Colonic mucosa (tissue), 4 donors: ENCODE measurements at regions not wholly inside any gene's neighbourhood (a gene's known extent, or its start where the extent isn't known, plus 50 kb on each side); places are given as distances from the start of the nearest gene placed in this dataset.

Experiments used
- DNase-seq: peaks from one replicate; pipeline ENCODE4 v3.0.0-alpha.2; 2020
- H3K27ac ChIP-seq: fragments of 200-600 bp; one replicate; pipeline ENCODE4 v1.8.0; 2021
- H3K27me3 ChIP-seq: fragments of 200-600 bp; one replicate; pipeline ENCODE4 v1.8.0; 2021
- H3K36me3 ChIP-seq: fragments of 200-600 bp; one replicate; pipeline ENCODE4 v1.8.0; 2021
- H3K4me1 ChIP-seq: fragments of 200-600 bp; one replicate; pipeline ENCODE4 v1.8.0; 2021; ENCODE audit warnings: mild to moderate bottlenecking
- H3K4me3 ChIP-seq: fragments of 200-600 bp; one replicate; pipeline ENCODE4 v1.8.0; 2021
- H3K9ac ChIP-seq, 2 donors: one replicate each; pipeline ENCODE4 v1.7.0; 2013; ENCODE audit warnings: control low read depth in 2 of 2, low read depth in 2 of 2, low read length in 2 of 2
- H3K9me3 ChIP-seq: fragments of 200-600 bp; one replicate; pipeline ENCODE4 v1.8.0; 2021
- CTCF ChIP-seq: fragments of 200-600 bp; IDR thresholded peaks from one replicate; pipeline ENCODE4 v1.8.0; 2022; ENCODE audit warnings: antibody characterized with exemption, mild to moderate bottlenecking
- intact Hi-C: fragments of 100-400 bp; cut with DNase I; formaldehyde crosslinking; loops from one replicate; pipeline ENCODE4 v1.14.1; 2022
- donor health status: healthy.
- donor health status: DM: no; HTN: no; CAD: no.
- donor health status: DM: no; HTN: no; CAD: no.

GRCh38 chr10:129385600-129385999, 81.4 kb upstream of the MGMT start:
- intact Hi-C loops, result no loop called here
- Histone ChIP-seq H3K27ac (no peak overlapping the region), H3K9me3 (no peaks in the 10 kb centered on the region), H3K36me3 (no peaks in the 10 kb centered on the region), H3K27me3 (no peaks in the 10 kb centered on the region), H3K4me1 (no peaks in the 10 kb centered on the region), H3K9ac (no peak overlapping the region), H3K4me3 (no peak overlapping the region)
- DNase-seq, result no peak
- no peak for TF ChIP-seq CTCF

- H3K4me3 ChIP-seq, result no peak overlapping the region
- H3K27ac ChIP-seq, result no peak overlapping the region
- H3K4me1 ChIP-seq, result no peaks in the 10 kb centered on the region
- H3K27me3 ChIP-seq, result no peaks in the 10 kb centered on the region
- H3K9ac ChIP-seq, result no peak overlapping the region
- no peak for TF ChIP-seq CTCF
- intact Hi-C loops, result no loop called here
- DNase-seq, result no peak
- H3K9me3 ChIP-seq, result no peaks in the 10 kb centered on the region
- no peaks in the 10 kb centered on the region for H3K36me3 ChIP-seq
Measured at GRCh38 chr10:129386415-129387257, 80.4 kb upstream of the MGMT start.

GRCh38 chr10:129387258-129387525, 79.8 kb upstream of the MGMT start:
- H3K27ac ChIP-seq, result no peak overlapping the region
- no peaks in the 10 kb centered on the region for H3K36me3 ChIP-seq
- no peaks in the 10 kb centered on the region for H3K27me3 ChIP-seq
- intact Hi-C loops, result no loop called here
- H3K9ac ChIP-seq, result no peak overlapping the region
- no peaks in the 10 kb centered on the region for H3K9me3 ChIP-seq
- DNase-seq, result no peak
- TF ChIP-seq CTCF, result no peak
- no peak overlapping the region for H3K4me3 ChIP-seq
- H3K4me1 ChIP-seq, result no peaks in the 10 kb centered on the region

- DNase-seq, result no peak
- H3K27ac ChIP-seq, result no peak overlapping the region
- no peak overlapping the region for H3K9ac ChIP-seq
- intact Hi-C loops, result no loop called here
- no peaks in the 10 kb centered on the region for H3K4me1 ChIP-seq
- no peak overlapping the region for H3K4me3 ChIP-seq
- H3K27me3 ChIP-seq, result no peaks in the 10 kb centered on the region
- TF ChIP-seq CTCF, result no peak
- H3K9me3 ChIP-seq, result no peaks in the 10 kb centered on the region
- H3K36me3 ChIP-seq, result no peaks in the 10 kb centered on the region
Measured at GRCh38 chr10:129388435-129388834, 78.6 kb upstream of the MGMT start.

GRCh38 chr10:129389194-129389593, 77.8 kb upstream of the MGMT start:
- Histone ChIP-seq H3K9me3 (no peaks in the 10 kb centered on the region), H3K27me3 (no peaks in the 10 kb centered on the region), H3K4me3 (no peak overlapping the region), H3K27ac (no peak overlapping the region), H3K36me3 (no peaks in the 10 kb centered on the region), H3K4me1 (no peaks in the 10 kb centered on the region), H3K9ac (no peak overlapping the region)
- intact Hi-C loops, result no loop called here
- DNase-seq, result no peak
- TF ChIP-seq CTCF, result no peak
